SU-DHL-6 (cell line): ENCODE measurements at regions not wholly inside any gene's neighbourhood (a gene's known extent, or its start where the extent isn't known, plus 50 kb on each side); places are given as distances from the start of the nearest gene placed in this dataset.

Experiments
- H2AFZ ChIP-seq: fragments of 200-600 bp; sonication (generic); 2 replicates; pipeline ENCODE4 v1.6.1; 2014; ENCODE audit warnings: low read depth, mild to moderate bottlenecking, moderate library complexity, mixed read lengths, antibody characterized with exemption, low read length; ENCODE audit not compliant: severe bottlenecking
- H3F3A ChIP-seq: fragments of 200-600 bp; shearing (Covaris generic); 2 replicates; pipeline ENCODE4 v1.6.0; 2016; ENCODE audit warnings: antibody characterized with exemption, mild to moderate bottlenecking; ENCODE audit not compliant: insufficient read depth
- H3K27ac ChIP-seq: fragments of 200-600 bp; sonication (generic); 2 replicates; pipeline ENCODE4 v1.5.1; 2016; ENCODE audit warnings: low read depth, mild to moderate bottlenecking, low read length, moderate library complexity, mixed read lengths
- H3K27me3 ChIP-seq: fragments of 200-600 bp; sonication (generic), shearing (Covaris generic); 2 replicates; pipeline ENCODE4 v1.6.0; 2014; ENCODE audit warnings: mild to moderate bottlenecking, low read length
- H3K36me3 ChIP-seq: fragments of 200-600 bp; sonication (generic); 2 replicates; pipeline ENCODE4 v1.6.1; 2014; ENCODE audit warnings: mild to moderate bottlenecking, low read length, mixed read lengths
- H3K4me2 ChIP-seq: fragments of 300-600, 200-600 bp; shearing (Covaris generic), sonication (generic); 2 replicates; pipeline ENCODE4 v1.6.0; 2014; ENCODE audit warnings: low read length, low read depth, mild to moderate bottlenecking; ENCODE audit not compliant: poor library complexity, severe bottlenecking
- H3K4me3 ChIP-seq: fragments of 200-600 bp; sonication (generic); 2 replicates; pipeline ENCODE4 v1.5.1; 2014; ENCODE audit warnings: antibody characterized with exemption, low read length, mild to moderate bottlenecking, mixed read lengths; ENCODE audit not compliant: insufficient read depth, poor library complexity, severe bottlenecking
- H3K79me2 ChIP-seq: fragments of 200-600 bp; sonication (generic); 2 replicates; pipeline ENCODE4 v1.6.1; 2014; ENCODE audit warnings: mild to moderate bottlenecking, low read length, moderate library complexity; ENCODE audit not compliant: insufficient read depth
- H3K9ac ChIP-seq: fragments of 200-600 bp; sonication (generic); 2 replicates; pipeline ENCODE4 v1.7.0; 2014; ENCODE audit warnings: mild to moderate bottlenecking, low read length
- H3K9me2 ChIP-seq: fragments of 200-600 bp; sonication (generic); replicated peaks from 2 replicates; pipeline ENCODE4 v1.6.1; 2014; ENCODE audit warnings: low read length; ENCODE audit not compliant: insufficient read depth
- H3K9me3 ChIP-seq: fragments of 200-600 bp; sonication (generic); 2 replicates; pipeline ENCODE4 v1.6.1; 2014; ENCODE audit warnings: low read length, mixed read lengths; ENCODE audit not compliant: insufficient read depth
- H4K20me1 ChIP-seq: fragments of 200-600 bp; sonication (generic); 2 replicates; pipeline ENCODE4 v1.6.1; 2014; ENCODE audit warnings: low read depth, mild to moderate bottlenecking, antibody characterized with exemption, low read length, moderate library complexity, mixed read lengths
- EZH2phosphoT487 ChIP-seq: fragments of 200-600 bp; sonication (generic), shearing (Covaris generic); conservative IDR thresholded peaks from 2 replicates; pipeline ENCODE4 v1.6.1; 2018; ENCODE audit warnings: mild to moderate bottlenecking, antibody characterized with exemption, low read length, moderate library complexity, mixed read lengths
- TF ChIP-seq, protein P1 (sequence below): fragments of 200-600 bp; sonication (generic); IDR thresholded peaks from one replicate; pipeline ENCODE4 v1.5.1; 2017; ENCODE audit warnings: antibody characterized with exemption, mild to moderate bottlenecking, low read length, moderate library complexity; ENCODE audit not compliant: insufficient read depth, poor library complexity, severe bottlenecking

GRCh38 chr4:188578657-188579056 lies 439.4 kb downstream of the TRIML1 start:
- no peaks in the 10 kb centered on the region for H3K27me3 ChIP-seq

GRCh38 chr4:188596021-188596420 lies 456.8 kb downstream of the TRIML1 start:
- Histone ChIP-seq H3F3A (no peaks in the 10 kb centered on the region), H3K9me2 (no peaks in the 10 kb centered on the region), H4K20me1 (no peaks in the 10 kb centered on the region), H2AFZ (no peak overlapping the region), H3K27me3 (no peaks in the 10 kb centered on the region), H3K4me2 (no peak overlapping the region), H3K4me3 (no peak overlapping the region), H3K9me3 (no peaks in the 10 kb centered on the region), H3K9ac (no peak overlapping the region), H3K36me3 (no peaks in the 10 kb centered on the region), H3K27ac (no peak overlapping the region), H3K79me2 (no peaks in the 10 kb centered on the region)
- no peak for TF ChIP-seq EZH2phosphoT487
- TF ChIP-seq, protein P1, sequence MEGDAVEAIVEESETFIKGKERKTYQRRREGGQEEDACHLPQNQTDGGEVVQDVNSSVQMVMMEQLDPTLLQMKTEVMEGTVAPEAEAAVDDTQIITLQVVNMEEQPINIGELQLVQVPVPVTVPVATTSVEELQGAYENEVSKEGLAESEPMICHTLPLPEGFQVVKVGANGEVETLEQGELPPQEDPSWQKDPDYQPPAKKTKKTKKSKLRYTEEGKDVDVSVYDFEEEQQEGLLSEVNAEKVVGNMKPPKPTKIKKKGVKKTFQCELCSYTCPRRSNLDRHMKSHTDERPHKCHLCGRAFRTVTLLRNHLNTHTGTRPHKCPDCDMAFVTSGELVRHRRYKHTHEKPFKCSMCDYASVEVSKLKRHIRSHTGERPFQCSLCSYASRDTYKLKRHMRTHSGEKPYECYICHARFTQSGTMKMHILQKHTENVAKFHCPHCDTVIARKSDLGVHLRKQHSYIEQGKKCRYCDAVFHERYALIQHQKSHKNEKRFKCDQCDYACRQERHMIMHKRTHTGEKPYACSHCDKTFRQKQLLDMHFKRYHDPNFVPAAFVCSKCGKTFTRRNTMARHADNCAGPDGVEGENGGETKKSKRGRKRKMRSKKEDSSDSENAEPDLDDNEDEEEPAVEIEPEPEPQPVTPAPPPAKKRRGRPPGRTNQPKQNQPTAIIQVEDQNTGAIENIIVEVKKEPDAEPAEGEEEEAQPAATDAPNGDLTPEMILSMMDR, result no peak

More at GRCh38 chr4:188578657-188579056, 439.4 kb downstream of the TRIML1 start:
- H3K9ac ChIP-seq, result no peak overlapping the region
- H4K20me1 ChIP-seq, result no peaks in the 10 kb centered on the region
- H3K9me2 ChIP-seq, result no peaks in the 10 kb centered on the region
- no peak overlapping the region for H2AFZ ChIP-seq
- no peak for TF ChIP-seq EZH2phosphoT487
- TF ChIP-seq, protein P1, result no peak
- no peaks in the 10 kb centered on the region for H3K36me3 ChIP-seq
- no peak overlapping the region for H3K4me3 ChIP-seq
- H3K9me3 ChIP-seq, result no peaks in the 10 kb centered on the region
- no peak overlapping the region for H3K4me2 ChIP-seq
- no peaks in the 10 kb centered on the region for H3F3A ChIP-seq
- H3K79me2 ChIP-seq, result no peaks in the 10 kb centered on the region
- H3K27ac ChIP-seq, result no peak overlapping the region

DNA sequence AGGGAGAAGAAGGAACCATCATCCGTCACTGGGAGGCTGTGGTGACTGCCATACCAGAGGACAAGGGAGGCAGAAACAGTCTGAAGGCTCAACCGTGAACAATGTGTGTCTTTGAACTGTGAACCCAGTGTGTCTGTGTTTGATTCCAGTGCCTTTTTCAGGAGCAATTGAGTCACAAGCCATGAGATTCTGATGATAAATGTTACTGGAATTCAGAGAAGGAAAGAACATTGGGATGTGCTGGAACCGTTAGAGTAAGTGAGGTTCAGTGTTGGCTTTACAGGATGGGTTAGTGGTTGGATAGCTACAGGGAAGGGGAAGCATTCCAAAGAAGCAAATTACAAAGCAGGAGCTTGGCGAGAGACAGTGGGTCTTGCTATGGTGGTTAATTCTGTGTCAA lies 464.4 kb downstream of the TRIML1 start:
- H3K4me3 ChIP-seq, result no peak overlapping the region
- H3F3A ChIP-seq, result no peaks in the 10 kb centered on the region
- no peak overlapping the region for H3K27ac ChIP-seq
- no peak overlapping the region for H3K9ac ChIP-seq
- no peaks in the 10 kb centered on the region for H3K79me2 ChIP-seq
- no peaks in the 10 kb centered on the region for H3K9me3 ChIP-seq
- H3K27me3 ChIP-seq, result no peaks in the 10 kb centered on the region
- TF ChIP-seq, protein P1, result no peak
- TF ChIP-seq EZH2phosphoT487, result no peak
- no peak overlapping the region for H3K4me2 ChIP-seq
- no peak overlapping the region for H2AFZ ChIP-seq
- H4K20me1 ChIP-seq, result no peaks in the 10 kb centered on the region
- no peaks in the 10 kb centered on the region for H3K9me2 ChIP-seq
- no peaks in the 10 kb centered on the region for H3K36me3 ChIP-seq
